ENCODE measurements at regions not wholly inside any gene's neighbourhood (a gene's known extent, or its start where the extent isn't known, plus 50 kb on each side); places are given as distances from the start of the nearest gene placed in this dataset.
A peak's percentile ranks its signal among the peaks of the same experiment; 100 is the strongest.

- no peak for DNase-seq
Observed at GRCh38 chr18:73735836-73736235, 411.8 kb downstream of the FBXO15 start.

GRCh38 chr18:73733806-73734314 lies 413.8 kb downstream of the FBXO15 start:
- no peak for DNase-seq

GRCh38 chr18:73733376-73733775 lies 414.3 kb downstream of the FBXO15 start:
- no peak for DNase-seq

- no peak for DNase-seq
Observed at GRCh38 chr18:73728657-73729056, 419.0 kb downstream of the FBXO15 start.

- DNase-seq = peak in 1 of 3 donors; percentile 13
Observed at GRCh38 chr18:73724958-73725357, 422.7 kb downstream of the FBXO15 start.

- DNase-seq = no peak
Observed at GRCh38 chr18:73719611-73720010, 428.0 kb downstream of the FBXO15 start.

GRCh38 chr18:73717570-73717969 lies 430.1 kb downstream of the FBXO15 start:
- DNase-seq = peak in 1 of 3 donors; percentile 16

- no peak for DNase-seq
Observed at GRCh38 chr18:73715210-73715670, 432.4 kb downstream of the FBXO15 start.

GRCh38 chr18:73714466-73714865 lies 433.2 kb downstream of the FBXO15 start:
- no peak for DNase-seq

- no peak for DNase-seq
Observed at GRCh38 chr18:73711256-73711655, 436.4 kb downstream of the FBXO15 start.

GRCh38 chr18:73708591-73708990 lies 439.0 kb downstream of the FBXO15 start:
- DNase-seq = no peak

- DNase-seq = no peak
Observed at GRCh38 chr18:73707035-73707434, 440.6 kb downstream of the FBXO15 start.

GRCh38 chr18:73697353-73697752 lies 450.3 kb downstream of the FBXO15 start:
- DNase-seq = no peak

- peak in 2 of 3 donors; percentile 5 to 19 for DNase-seq
Observed at GRCh38 chr18:73696698-73697097, 450.9 kb downstream of the FBXO15 start.

GRCh38 chr18:73696171-73696570 lies 451.5 kb downstream of the FBXO15 start:
- DNase-seq = no peak

GRCh38 chr18:73693091-73693490 lies 454.5 kb downstream of the FBXO15 start:
- no peak for DNase-seq

GRCh38 chr18:73691624-73692023 lies 456.0 kb downstream of the FBXO15 start:
- no peak for DNase-seq

GRCh38 chr18:73691118-73691517 lies 456.5 kb downstream of the FBXO15 start:
- peak in 2 of 3 donors; percentile 8 to 38 for DNase-seq

GRCh38 chr18:73690222-73690621 lies 457.4 kb downstream of the FBXO15 start:
- DNase-seq = no peak

- peak in 1 of 3 donors; percentile 91 for DNase-seq
Observed at GRCh38 chr18:73688851-73689711, 458.6 kb downstream of the FBXO15 start.

GRCh38 chr18:73688161-73688560 lies 459.5 kb downstream of the FBXO15 start:
- no peak for DNase-seq

- no peak for DNase-seq
Observed at GRCh38 chr18:73684647-73685046, 463.0 kb downstream of the FBXO15 start.

Measured in muscle of back (tissue), 3 donors.